ENCODE measurements at regions not wholly inside any gene's neighbourhood (a gene's known extent, or its start where the extent isn't known, plus 50 kb on each side); places are given as distances from the start of the nearest gene placed in this dataset.

DNA sequence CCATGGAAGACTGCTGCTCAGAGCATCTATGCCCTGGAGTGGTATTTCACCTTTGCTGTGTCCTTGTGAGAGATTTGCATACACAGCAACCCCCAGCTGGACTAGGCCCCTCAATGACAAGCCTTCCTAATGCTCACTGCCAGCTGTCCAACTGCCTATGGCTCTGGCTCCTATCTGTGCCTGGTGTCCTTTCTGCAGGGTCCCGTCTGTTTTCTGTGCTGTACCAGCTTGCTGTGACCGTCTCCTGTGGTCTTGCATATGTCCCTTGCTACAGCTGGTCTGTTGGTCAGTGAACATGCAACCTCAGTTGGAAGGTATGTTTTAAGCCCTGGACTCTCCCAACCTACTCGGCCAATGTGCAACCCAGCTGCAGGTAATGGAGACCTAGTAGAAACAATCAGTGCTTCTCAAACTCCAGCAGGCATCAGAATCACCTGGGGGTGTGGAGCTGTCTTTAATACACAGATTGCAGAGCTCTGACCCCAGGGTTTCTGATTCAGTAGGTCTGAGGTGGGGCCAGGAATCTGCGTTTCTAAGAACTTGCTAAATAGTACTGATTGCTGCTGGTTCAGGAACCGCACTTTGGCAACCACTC, 306.4 kb upstream of the ZNF32 start:
- TF ChIP-seq, protein P1, sequence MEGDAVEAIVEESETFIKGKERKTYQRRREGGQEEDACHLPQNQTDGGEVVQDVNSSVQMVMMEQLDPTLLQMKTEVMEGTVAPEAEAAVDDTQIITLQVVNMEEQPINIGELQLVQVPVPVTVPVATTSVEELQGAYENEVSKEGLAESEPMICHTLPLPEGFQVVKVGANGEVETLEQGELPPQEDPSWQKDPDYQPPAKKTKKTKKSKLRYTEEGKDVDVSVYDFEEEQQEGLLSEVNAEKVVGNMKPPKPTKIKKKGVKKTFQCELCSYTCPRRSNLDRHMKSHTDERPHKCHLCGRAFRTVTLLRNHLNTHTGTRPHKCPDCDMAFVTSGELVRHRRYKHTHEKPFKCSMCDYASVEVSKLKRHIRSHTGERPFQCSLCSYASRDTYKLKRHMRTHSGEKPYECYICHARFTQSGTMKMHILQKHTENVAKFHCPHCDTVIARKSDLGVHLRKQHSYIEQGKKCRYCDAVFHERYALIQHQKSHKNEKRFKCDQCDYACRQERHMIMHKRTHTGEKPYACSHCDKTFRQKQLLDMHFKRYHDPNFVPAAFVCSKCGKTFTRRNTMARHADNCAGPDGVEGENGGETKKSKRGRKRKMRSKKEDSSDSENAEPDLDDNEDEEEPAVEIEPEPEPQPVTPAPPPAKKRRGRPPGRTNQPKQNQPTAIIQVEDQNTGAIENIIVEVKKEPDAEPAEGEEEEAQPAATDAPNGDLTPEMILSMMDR (IDR thresholded peaks at IDR 0.05), result no peak
- no peak for TF ChIP-seq TCF7L2 (IDR thresholded peaks at IDR 0.05; ENCODE audit: low read depth, low read length)
- TF ChIP-seq, protein P2, sequence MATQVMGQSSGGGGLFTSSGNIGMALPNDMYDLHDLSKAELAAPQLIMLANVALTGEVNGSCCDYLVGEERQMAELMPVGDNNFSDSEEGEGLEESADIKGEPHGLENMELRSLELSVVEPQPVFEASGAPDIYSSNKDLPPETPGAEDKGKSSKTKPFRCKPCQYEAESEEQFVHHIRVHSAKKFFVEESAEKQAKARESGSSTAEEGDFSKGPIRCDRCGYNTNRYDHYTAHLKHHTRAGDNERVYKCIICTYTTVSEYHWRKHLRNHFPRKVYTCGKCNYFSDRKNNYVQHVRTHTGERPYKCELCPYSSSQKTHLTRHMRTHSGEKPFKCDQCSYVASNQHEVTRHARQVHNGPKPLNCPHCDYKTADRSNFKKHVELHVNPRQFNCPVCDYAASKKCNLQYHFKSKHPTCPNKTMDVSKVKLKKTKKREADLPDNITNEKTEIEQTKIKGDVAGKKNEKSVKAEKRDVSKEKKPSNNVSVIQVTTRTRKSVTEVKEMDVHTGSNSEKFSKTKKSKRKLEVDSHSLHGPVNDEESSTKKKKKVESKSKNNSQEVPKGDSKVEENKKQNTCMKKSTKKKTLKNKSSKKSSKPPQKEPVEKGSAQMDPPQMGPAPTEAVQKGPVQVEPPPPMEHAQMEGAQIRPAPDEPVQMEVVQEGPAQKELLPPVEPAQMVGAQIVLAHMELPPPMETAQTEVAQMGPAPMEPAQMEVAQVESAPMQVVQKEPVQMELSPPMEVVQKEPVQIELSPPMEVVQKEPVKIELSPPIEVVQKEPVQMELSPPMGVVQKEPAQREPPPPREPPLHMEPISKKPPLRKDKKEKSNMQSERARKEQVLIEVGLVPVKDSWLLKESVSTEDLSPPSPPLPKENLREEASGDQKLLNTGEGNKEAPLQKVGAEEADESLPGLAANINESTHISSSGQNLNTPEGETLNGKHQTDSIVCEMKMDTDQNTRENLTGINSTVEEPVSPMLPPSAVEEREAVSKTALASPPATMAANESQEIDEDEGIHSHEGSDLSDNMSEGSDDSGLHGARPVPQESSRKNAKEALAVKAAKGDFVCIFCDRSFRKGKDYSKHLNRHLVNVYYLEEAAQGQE (IDR thresholded peaks at IDR 0.05; ENCODE audit: insufficient read depth in 1 of 2, low read depth in 2 of 2, low read length in 1 of 2), result no peak
